PFSK-1 (cell line): ENCODE measurements at regions not wholly inside any gene's neighbourhood (a gene's known extent, or its start where the extent isn't known, plus 50 kb on each side); places are given as distances from the start of the nearest gene placed in this dataset.
A peak's percentile ranks its signal among the peaks of the same experiment; 100 is the strongest.

Experiments used
- FOXP2 ChIP-seq: optimal IDR thresholded peaks from 2 replicates; pipeline ENCODE3; 2011; ENCODE audit warnings: borderline replicate concordance, control low read depth, inconsistent platforms; ENCODE audit not compliant: insufficient read depth; ENCODE audit errors: extremely low read length, extremely low read depth
- POLR2AphosphoS5 ChIP-seq: IDR thresholded peaks from 2 replicates; pipeline ENCODE4 v1.6.1; 2012; ENCODE audit warnings: low read depth, mild to moderate bottlenecking, control low read depth, low read length, moderate library complexity
- SIN3A ChIP-seq: IDR thresholded peaks from 2 replicates; pipeline ENCODE4 v1.6.1; 2012; ENCODE audit warnings: mild to moderate bottlenecking, low read length, moderate library complexity, borderline replicate concordance; ENCODE audit not compliant: insufficient read depth
- TAF1 ChIP-seq: IDR thresholded peaks from 2 replicates; pipeline ENCODE4 v1.6.1; 2012; ENCODE audit warnings: low read length, control low read depth, borderline replicate concordance; ENCODE audit not compliant: insufficient read depth
- TF ChIP-seq, protein P1 (sequence below), 2 experiments: IDR thresholded peaks; 2 replicates each; pipeline versions ENCODE4 v1.6.1 to v1.8.0; 2011 to 2012; ENCODE audit warnings: low read depth in 2 of 2, low read length in 2 of 2, control low read depth in 1 of 2, inconsistent platforms in 1 of 2, mild to moderate bottlenecking in 1 of 2, moderate library complexity in 1 of 2; ENCODE audit not compliant: insufficient read depth in 1 of 2

DNA sequence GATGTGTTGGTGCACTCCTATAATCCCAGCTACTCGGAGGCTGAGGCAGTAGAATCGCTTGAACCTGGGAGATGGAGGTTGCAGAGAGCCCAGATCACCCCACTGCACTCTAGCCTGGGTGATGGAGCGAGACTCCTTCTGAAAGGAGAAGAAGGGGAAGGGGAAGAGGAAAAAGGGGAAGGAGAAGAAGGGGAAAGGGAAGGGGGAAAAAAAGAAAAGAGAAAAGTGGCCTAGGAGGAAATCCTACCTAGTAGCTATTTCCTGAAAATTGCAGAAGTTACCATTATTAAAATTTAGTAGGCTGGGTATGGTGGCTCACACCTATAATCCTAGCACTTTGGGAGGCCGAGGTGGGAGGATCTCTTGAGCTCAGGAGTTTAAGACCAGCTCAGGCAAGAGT is 67.4 kb downstream of the ARRDC3 start:
- TF ChIP-seq SIN3A, result no peak
- no peak for TF ChIP-seq FOXP2
- TF ChIP-seq, protein P1, sequence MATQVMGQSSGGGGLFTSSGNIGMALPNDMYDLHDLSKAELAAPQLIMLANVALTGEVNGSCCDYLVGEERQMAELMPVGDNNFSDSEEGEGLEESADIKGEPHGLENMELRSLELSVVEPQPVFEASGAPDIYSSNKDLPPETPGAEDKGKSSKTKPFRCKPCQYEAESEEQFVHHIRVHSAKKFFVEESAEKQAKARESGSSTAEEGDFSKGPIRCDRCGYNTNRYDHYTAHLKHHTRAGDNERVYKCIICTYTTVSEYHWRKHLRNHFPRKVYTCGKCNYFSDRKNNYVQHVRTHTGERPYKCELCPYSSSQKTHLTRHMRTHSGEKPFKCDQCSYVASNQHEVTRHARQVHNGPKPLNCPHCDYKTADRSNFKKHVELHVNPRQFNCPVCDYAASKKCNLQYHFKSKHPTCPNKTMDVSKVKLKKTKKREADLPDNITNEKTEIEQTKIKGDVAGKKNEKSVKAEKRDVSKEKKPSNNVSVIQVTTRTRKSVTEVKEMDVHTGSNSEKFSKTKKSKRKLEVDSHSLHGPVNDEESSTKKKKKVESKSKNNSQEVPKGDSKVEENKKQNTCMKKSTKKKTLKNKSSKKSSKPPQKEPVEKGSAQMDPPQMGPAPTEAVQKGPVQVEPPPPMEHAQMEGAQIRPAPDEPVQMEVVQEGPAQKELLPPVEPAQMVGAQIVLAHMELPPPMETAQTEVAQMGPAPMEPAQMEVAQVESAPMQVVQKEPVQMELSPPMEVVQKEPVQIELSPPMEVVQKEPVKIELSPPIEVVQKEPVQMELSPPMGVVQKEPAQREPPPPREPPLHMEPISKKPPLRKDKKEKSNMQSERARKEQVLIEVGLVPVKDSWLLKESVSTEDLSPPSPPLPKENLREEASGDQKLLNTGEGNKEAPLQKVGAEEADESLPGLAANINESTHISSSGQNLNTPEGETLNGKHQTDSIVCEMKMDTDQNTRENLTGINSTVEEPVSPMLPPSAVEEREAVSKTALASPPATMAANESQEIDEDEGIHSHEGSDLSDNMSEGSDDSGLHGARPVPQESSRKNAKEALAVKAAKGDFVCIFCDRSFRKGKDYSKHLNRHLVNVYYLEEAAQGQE (IDR thresholded peaks at IDR 0.05; ENCODE audit: insufficient read depth in 1 of 2, low read depth in 2 of 2, low read length in 2 of 2), result no peak
- no peak for TF ChIP-seq POLR2AphosphoS5
- TF ChIP-seq TAF1, result no peak

DNA sequence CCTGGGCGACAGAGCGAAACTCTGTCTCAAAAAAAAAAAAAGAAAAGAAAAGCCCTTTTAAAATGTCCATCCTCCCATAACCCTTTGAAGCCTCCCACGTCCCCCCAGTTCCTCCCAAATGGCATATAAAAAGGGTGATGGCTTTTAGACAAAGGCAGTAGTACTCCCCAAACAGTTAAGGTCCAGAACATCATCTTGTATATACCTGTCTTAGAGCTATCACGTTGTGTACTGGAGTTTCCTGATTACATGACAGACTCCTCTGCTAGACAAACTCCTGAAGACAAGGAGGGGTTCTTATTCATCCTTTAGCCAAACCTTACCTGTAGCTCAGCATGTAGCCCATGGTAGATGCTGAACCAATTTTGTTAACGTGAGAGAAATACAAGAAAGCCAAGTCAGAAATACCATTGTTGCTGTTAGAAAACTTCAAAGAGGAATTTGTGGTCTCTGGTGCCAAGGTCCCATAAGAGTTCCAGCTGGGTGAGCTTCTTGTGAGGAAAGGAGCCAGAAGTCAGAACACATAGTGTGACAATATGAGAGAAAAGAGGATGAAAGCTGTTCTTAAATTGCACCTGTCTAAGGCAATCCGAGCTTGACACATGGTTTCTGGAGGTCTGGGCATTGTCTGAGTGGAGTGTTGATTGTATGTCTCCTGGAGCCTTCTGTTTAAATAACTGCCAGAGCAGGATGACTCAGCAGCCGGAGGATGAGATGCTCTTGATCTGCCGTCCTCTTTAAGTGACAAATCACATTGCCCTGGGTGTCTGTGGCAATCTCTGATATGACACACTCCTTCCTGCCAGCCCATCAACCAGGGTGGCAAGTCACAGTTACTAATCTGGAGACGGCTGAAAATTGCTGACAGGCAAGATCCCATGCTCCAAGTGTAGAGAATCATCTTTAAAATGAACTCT is 69.1 kb downstream of the ARRDC3 start:
- TF ChIP-seq, protein P1 (IDR thresholded peaks at IDR 0.05; ENCODE audit: insufficient read depth in 1 of 2, low read depth in 2 of 2, low read length in 2 of 2), result no peak
- no peak for TF ChIP-seq TAF1
- no peak for TF ChIP-seq FOXP2
- TF ChIP-seq POLR2AphosphoS5, result no peak
- no peak for TF ChIP-seq SIN3A

- TF ChIP-seq TAF1 (no peak), FOXP2 (no peak), SIN3A (no peak)
Observed at GRCh38 chr5:91312698-91313097, 70.4 kb downstream of the ARRDC3 start.

- TF ChIP-seq, protein P1 (IDR thresholded peaks at IDR 0.05; ENCODE audit: insufficient read depth in 1 of 2, low read depth in 2 of 2, low read length in 2 of 2), result 0 out of 4 replicates have a peak, but pooled peaks of 1 of the 2 experiments have one; percentile 54
- TF ChIP-seq POLR2AphosphoS5, result no peak
- 0 out of 2 replicates have a peak, but pooled peaks have one; percentile 15 for TF ChIP-seq SIN3A
- 0 out of 2 replicates have a peak, but pooled peaks have one; percentile 13 for TF ChIP-seq TAF1
- peak; percentile 27 for TF ChIP-seq FOXP2
Observed at GRCh38 chr5:91311697-91312501, 71.2 kb downstream of the ARRDC3 start.

DNA sequence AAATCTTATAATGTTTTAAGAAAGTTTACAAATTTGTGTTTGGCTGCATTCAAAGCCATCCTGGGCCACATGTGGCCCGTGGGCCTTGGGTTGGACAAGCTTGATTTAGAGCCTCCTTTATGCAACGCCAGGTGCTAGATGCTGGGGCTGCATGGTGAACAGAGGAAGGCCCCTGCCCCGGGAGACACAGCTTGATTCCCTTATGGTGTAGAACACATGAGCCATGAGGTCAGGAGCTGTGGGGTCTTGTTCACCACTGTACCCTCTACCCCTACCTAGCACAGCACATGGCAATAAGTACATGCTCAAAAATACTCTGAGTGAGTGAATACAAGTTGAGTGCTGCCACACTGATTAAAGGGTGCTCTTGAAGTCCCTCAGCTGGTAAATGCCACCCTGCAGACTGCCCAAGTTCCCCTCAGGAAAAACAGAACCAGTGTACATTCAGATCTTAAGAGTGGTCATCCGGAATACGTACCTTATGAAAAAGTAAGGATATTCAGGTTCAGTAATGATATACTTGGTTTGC is 71.9 kb downstream of the ARRDC3 start:
- no peak for TF ChIP-seq FOXP2
- TF ChIP-seq, protein P1 (IDR thresholded peaks at IDR 0.05; ENCODE audit: insufficient read depth in 1 of 2, low read depth in 2 of 2, low read length in 2 of 2), result no peak
- TF ChIP-seq TAF1, result no peak
- TF ChIP-seq SIN3A, result no peak
- no peak for TF ChIP-seq POLR2AphosphoS5
